ENCODE measurements at regions not wholly inside any gene's neighbourhood (a gene's known extent, or its start where the extent isn't known, plus 50 kb on each side); places are given as distances from the start of the nearest gene placed in this dataset.

- no peak overlapping the region for H3K4me3 ChIP-seq (ENCODE audit: low read depth, low read length)
- TF ChIP-seq CTCF (IDR thresholded peaks at IDR 0.05; ENCODE audit: low read depth, low read length): no peak
These were observed 158.6 kb upstream of the ELAC2 start for GRCh38 chr17:13176436-13176835.

GRCh38 chr17:13171790-13172189 is 154.0 kb upstream of the ELAC2 start:
- H3K4me3 ChIP-seq (ENCODE audit: low read depth, low read length): no peak overlapping the region
- TF ChIP-seq CTCF (IDR thresholded peaks at IDR 0.05; ENCODE audit: low read depth, low read length): no peak

GRCh38 chr17:13162361-13162760 is 144.5 kb upstream of the ELAC2 start:
- no peak overlapping the region for H3K4me3 ChIP-seq (ENCODE audit: low read depth, low read length)
- no peak for TF ChIP-seq CTCF (IDR thresholded peaks at IDR 0.05; ENCODE audit: low read depth, low read length)

GRCh38 chr17:13160790-13161189 is 143.0 kb upstream of the ELAC2 start:
- H3K4me3 ChIP-seq (ENCODE audit: low read depth, low read length): no peak overlapping the region
- TF ChIP-seq CTCF (IDR thresholded peaks at IDR 0.05; ENCODE audit: low read depth, low read length): no peak

GRCh38 chr17:13160296-13160695 is 142.5 kb upstream of the ELAC2 start:
- no peak for TF ChIP-seq CTCF (IDR thresholded peaks at IDR 0.05; ENCODE audit: low read depth, low read length)
- H3K4me3 ChIP-seq (ENCODE audit: low read depth, low read length): no peak overlapping the region

GRCh38 chr17:13158494-13159240 is 140.8 kb upstream of the ELAC2 start:
- H3K4me3 ChIP-seq (ENCODE audit: low read depth, low read length): no peak overlapping the region
- no peak for TF ChIP-seq CTCF (IDR thresholded peaks at IDR 0.05; ENCODE audit: low read depth, low read length)

- TF ChIP-seq CTCF (IDR thresholded peaks at IDR 0.05; ENCODE audit: low read depth, low read length): no peak
- H3K4me3 ChIP-seq (ENCODE audit: low read depth, low read length): no peak overlapping the region
These were observed 139.8 kb upstream of the ELAC2 start for GRCh38 chr17:13157656-13158055.

All from WI38 (cell line).